Stimulated activated CD8-positive, alpha-beta memory T cell treated with anti-CD3 and anti-CD28 coated beads, Interleukin-12 subunit alpha, Interleukin-12 subunit beta, amount 100 ng/mL, for 24 hours (primary cell): ENCODE measurements at regions not wholly inside any gene's neighbourhood (a gene's known extent, or its start where the extent isn't known, plus 50 kb on each side); places are given as distances from the start of the nearest gene placed in this dataset.
"Not testable (repeated sequence)": the region's sequence is repeated elsewhere in the genome, so short reads cannot be mapped to it uniquely, and the experiment has no call there.

ENCODE experiments used
- DNase-seq: peaks from one replicate; pipeline ENCODE4 v3.0.0-alpha.2; 2020; ENCODE audit errors: extremely low read depth

DNA sequence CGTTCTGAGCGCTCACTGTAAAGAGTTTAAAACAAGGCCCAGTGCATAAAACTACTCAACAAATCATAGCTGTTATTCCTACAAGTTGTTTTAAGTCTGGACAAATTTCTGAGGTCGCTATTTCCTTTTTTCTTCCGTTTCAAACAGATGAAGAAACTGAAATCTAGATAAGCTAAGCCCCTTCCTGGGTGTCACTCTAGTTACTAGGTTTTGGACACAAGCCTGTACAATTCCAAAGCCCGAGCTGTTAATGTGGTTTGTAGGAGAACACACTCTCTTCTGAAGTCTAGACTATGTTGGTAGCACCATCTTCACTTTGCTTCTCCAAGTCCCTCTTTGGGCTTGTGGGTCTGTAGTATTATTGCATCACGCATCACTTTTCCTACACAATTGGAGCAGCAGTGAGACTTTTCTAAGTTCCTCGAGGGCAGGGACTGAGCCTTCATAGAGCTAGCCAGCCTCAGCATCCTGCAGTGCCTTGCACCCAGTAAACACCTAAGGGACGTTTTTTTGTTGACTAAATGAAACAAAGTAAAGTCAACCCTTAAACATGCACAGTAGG, 142.6 kb upstream of the PROK2 start:
- DNase-seq: no peak

DNA sequence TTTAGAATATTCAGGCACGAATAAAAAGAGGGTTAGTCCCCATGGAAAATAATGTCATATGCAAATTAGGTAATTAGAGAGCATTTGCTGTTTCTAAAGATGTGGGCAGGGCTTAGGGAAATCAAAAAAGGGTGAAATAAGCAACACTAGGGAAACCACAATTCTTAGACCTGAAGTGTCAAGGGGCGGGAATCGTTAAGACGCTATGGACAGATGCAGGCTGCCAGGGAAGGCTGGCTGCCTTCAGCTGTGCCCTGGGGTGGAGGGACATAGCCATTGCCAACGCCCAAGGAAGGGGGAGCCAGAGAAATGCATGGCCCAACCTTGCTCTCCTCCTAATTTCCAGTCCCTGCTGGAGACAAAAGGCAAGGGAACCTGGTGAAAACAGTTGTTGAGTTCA, 141.7 kb upstream of the PROK2 start:
- DNase-seq: no peak

DNA sequence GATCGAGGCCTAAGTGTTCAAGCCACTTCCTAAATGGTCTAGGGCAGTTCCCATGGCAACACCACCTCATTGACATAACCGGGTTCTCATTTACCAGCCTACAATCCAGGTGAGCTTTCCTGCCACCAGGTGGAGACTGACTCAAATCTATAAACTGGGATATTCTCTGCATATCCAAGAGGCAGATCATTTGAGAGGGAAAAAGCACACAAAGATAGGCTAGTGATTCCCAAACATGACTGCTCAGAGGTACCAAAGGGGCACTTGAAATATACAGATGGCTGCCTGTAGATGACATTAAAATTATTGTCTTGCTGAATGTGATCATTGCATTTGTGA, 141.3 kb upstream of the PROK2 start:
- DNase-seq: no peak

- DNase-seq: not testable (repeated sequence)
Measured at GRCh38 chr3:71925511-71926261, 140.7 kb upstream of the PROK2 start.

GRCh38 chr3:71924721-71925120, 139.8 kb upstream of the PROK2 start:
- no peak for DNase-seq

DNA sequence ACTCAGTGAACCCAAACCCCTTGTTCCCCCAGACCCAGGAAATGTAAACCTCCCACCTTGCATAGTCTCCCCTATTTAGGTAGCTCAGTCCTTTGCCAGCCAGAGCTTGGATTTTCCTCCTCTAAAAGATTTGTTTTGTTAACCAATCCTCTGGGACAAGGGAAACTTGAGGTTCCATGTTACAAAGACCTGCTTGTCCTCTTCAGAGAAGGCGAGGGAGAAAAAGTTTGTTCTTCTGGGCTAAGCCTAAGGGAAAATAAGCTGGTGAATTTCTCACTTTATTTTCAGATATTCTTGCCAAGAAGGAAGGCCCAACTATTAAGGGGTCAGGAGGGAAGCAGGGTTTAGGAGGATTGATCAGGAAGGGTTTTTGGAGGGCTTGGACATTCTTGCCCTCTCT, 136.1 kb upstream of the PROK2 start:
- DNase-seq: no peak

- no peak for DNase-seq
Measured at GRCh38 chr3:71919572-71919971, 134.6 kb upstream of the PROK2 start.

- no peak for DNase-seq
Measured at GRCh38 chr3:71917545-71917944, 132.6 kb upstream of the PROK2 start.

DNA sequence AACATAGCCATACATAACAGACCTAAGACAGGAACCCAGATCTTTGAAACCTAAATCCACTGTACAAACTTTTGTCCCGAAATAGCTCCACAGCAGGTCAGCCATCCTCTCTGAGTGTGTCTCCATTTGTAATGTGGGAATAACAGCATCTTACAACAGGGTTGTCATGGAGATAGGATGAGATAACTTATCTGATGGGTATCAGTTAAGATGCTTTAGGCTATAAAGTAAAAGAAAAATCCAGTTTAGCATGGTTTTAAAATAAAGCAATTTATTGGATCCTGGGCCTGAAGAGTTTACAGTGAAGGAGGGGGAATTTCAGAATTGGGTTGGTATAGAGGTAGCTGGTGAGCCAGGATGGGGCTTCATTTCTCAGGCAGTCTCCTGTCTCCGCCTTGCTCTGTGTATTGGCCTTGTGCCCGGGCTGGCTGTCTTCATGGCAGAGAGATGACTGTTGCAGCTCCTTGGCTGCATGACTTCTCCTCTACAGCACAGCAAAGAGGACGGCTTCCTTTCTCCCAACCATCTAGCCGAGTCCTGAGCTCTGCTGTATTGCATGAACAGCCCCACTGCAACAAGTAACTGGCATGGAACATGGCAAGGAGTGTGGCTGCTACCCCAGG, 131.9 kb upstream of the PROK2 start:
- DNase-seq: no peak

DNA sequence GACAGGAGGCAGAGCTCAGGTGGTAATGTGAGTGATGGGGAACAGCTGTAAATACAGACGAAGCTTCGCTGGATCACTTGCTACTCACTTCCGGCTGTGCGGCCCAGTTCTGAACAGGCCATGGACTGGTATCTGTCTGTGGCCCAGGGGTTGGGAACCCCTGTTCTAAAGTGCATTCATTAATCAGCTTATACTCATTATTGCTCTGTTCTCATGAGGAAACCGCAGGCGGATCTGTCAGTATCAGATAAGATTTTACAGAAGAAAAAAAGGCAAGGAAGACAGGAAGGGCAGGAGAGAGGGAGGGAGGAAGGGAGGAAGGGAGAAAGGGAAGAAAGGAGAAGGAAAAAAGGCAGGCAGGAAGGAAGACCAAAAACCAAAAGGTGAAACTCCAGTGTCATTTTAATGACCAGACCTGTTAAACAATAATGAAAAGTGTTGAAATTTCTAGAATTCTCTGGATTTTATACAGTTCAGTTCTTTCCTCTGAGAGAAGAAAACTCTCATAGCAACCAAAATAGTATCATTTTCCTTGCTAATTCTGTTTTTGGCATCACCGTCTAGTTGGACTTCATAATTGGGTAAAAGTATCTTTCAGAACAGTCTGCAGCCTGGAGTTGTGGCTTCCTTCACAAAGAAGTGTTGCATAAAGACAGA, 128.0 kb upstream of the PROK2 start:
- no peak for DNase-seq

DNA sequence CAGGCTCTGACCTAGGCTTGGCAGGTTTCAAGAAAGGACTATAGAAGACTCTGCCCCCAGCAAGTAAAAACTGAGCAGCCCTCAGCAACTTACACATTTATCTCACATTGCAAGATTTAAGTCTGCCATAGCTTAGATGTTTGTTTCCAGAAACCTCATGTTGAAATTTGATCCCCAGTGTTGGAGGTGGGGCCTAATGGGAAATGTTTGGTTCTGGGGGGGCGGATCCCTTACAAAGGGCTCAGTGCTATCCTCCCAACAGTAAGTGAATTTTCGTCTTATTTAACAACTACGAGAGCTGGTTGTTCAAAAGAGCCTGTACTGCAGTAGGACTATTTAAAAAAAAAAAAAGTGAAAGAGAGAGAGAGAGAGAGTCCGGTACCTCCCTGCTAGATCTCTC, 125.2 kb upstream of the PROK2 start:
- DNase-seq: no peak

GRCh38 chr3:71907996-71908395, 123.0 kb upstream of the PROK2 start:
- DNase-seq: no peak

- no peak for DNase-seq
Measured at GRCh38 chr3:71906976-71907375, 122.0 kb upstream of the PROK2 start.

DNA sequence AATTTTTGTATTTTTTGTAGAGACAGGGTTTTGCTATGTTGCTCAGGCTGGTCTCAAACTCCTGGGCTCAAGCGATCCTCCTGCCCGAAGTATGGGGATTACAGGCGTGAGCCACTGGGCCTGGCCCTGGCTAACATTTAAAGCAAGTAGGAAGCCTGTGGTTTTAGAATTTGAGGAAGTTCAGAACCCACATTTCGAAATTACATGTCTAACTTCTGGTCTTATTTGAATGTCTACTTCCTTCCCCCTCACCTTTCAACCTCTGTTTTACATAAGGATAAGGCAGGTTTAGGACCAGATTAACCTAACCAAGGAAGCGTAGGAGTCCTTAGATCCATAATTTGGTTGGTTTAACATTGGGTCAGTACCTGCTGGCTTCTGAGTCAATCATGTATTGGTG, 120.5 kb upstream of the PROK2 start:
- DNase-seq: no peak

DNA sequence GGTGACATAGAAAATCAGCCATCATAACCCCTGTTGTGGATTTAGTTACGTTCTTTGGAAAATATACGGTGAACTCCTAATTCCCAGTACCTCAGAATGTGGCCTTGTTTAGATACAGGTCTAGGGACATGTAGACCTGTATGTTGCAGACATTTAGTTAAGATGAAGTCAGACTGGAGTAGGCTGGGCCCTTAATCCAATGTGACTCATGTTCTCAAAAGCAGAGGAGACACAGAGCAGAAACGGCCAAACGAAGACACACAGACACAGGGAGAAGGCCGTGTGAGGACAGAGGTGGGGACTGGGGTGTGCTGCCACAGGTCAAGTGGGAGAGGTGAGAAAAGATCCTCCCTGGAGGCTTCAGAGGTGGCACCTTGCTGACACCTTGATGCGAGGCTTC, 119.0 kb upstream of the PROK2 start:
- DNase-seq: no peak

DNA sequence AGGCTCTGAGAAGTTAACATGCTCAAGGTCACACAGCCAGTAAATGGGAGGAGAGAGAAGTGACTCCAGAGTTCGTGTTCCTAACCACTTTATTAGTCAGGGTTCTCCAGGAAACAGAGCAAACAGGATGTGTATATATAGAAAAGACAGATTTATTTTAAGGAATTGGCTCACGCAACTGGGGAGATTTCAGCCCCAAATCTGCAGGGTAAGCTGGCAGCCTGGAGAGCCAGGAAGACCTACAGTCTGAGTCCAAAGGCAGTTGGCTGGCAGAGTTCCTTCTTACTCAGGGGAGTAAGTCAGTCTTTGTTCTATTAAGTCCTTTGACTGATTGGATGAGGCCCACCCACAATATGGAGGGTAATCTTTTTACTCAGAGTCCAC, 118.2 kb upstream of the PROK2 start:
- no peak for DNase-seq

GRCh38 chr3:71902258-71903111, 117.5 kb upstream of the PROK2 start:
- DNase-seq: no peak

DNA sequence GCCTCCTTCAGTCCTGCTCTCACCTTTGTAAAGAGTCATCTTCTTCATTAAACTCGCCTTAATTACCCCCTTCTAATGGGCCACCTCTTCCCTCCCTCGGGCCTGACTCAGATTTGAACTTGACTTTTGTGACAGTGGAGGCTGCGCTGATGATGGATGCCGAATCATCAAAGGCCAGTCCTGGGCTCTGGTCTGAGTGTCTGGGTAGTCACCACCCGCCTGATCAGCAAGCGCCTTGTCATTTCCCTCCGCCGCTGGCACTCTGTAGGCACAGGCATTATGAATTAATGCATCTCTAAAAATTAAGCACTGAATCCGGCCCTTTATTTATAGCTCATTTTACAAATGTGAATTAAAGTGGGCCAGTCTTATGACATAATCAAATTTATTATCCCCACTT, 116.7 kb upstream of the PROK2 start:
- no peak for DNase-seq

DNA sequence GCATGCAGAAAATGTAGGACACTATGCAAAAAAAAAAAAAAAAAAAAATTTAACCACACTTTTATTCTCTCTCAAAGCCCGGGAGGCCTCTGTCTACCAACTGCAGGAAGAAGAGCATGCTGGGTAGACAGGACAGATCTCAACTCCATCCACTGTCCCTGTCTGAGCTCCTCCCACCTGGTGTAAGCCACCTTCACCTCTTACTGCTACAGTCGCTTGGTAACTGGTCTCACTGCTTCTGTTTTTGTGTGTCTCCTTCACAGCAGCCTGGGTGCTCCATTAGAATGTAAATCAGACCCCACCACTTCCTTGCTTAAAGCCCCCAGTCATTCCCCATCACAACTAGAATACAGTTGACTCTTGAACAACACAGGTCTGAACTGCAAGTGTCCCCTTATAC, 115.1 kb upstream of the PROK2 start:
- no peak for DNase-seq

GRCh38 chr3:71896751-71897150, 111.8 kb upstream of the PROK2 start:
- DNase-seq: no peak

DNA sequence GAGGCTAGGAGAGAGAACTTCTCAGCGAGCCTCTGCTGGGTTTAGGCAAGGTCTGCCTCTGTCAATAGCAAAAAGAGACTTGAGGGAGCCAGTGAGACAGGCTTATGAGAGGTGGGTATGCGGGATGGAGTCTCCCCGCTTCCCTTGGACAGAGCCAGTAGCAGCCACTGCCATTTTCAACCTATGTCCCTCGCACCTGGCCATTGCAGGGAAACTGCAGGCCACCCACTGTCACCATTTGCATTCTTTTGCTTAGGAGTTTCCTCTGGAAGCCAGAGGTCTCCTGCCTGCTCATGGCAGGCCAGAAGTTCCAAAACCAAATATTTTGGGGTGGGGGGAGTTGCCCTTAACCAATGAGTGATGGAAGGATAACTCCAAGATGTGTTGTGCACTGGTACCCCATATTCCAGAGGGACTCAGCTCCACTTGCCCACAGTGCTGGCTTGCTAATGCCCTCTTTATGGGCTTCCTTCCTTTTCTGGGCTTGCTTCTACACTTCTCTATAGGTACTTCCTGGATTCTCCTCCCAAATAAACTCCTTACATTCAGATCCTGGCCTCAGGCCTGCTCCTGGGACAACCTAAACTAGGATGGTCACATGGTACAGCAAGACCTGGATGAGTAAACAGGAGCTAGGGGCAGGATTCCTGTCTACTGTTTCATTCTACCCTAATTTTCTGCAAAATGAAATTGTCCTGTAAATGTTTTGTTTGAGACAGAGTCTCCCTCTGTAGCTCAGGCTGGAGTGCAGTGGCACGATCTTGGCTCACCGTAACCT, 108.9 kb upstream of the PROK2 start:
- no peak for DNase-seq
